ENCODE measurements at regions not wholly inside any gene's neighbourhood (a gene's known extent, or its start where the extent isn't known, plus 50 kb on each side); places are given as distances from the start of the nearest gene placed in this dataset.
"Not testable (repeated sequence)": the region's sequence is repeated elsewhere in the genome, so short reads cannot be mapped to it uniquely, and the experiment has no call there.

DNA sequence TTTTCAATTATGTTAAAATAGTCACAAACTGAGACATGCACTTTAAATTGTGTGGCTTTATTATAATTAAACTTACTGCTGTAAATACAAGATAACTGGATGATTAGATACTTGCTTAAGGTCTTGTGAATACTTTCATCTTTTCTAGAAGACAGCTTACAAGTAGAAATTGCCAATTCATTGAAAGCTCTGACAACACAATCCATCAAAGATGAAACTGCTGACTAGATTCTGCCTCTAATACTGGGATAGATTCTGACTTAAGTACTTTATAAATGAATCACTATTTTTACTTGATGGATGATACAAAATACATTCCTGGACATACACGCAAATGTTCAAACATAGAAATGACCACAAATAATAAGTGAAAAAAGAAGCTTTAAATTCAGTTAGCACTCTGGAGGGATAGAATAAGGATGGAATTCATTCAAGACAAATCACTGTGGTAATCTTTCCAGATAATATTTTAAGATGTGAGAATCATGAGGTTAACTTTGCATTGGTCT lies 876.8 kb downstream of the RPS29 start:
- no peak for DNase-seq (ENCODE audit: low spot score)

DNA sequence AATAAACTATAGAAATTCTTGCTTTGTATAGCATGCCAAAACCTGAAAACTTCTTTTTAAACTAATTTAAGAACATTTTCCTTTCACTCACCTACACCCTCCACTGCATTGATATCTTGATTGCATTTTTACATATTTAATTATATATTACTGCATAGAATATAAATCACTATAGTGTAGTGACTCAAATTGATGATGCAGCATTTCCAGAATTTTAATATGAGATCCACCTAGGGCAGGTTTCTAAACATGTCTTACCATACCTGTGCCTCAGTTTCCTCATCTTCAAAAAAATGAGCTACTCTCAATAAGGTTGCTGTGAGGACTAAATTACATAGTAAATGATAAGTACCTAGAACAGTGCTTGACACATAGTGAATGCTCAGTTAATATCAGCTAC lies 881.5 kb downstream of the RPS29 start:
- DNase-seq (ENCODE audit: low spot score) = no peak

DNA sequence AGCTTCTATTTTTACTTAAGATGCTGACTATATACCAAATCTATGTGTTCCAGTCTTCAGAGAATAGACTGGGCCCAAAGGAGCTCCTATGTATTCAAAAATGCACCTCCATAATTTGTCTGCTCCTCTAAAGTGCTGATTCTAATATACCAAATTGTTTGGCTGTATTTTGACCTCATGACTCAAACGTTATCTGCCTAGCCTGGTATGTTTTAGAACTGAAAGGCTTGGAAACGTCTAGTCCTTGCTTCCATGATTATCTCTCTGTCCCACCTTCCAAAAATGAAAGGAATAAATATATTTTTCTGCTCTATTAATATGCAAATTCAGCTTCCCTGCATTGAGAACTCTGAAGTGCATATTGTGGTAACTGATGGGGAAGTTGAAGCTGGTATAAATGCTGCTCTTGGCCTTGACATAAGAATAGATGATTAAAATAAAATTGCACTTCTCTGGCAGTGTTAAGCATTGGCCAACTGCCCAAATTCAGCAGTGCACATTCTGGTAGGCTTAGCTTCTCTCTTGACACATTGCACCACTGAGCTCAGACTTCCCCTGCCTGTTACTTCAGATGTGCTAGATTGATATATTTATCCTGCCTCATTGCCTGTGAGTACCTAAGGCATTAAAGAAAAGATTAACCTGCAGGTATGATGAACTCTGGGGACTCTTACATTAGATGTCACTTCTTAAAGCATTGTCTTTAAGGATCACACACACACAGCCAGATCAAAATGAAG lies 882.3 kb downstream of the RPS29 start:
- no peak for DNase-seq (ENCODE audit: low spot score)

DNA sequence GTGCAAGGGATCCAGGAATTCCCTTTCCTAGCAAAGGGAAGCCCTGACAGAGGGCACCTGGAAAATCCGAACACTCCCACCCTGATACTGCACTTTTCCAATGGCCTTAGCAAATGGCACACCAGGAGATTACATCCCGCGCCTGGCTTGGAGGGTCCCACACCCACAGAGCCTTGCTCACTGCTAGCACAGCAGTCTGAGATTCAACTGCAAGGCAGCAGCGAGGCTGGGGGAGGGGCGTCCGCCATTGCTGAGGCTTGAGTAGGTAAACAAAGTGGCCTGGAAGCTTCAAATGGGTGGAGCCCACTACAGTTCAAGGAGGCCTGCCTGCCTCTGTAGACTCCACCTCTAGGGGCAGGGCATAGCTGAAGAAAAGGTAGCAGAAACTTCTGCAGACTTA lies 888.8 kb downstream of the RPS29 start:
- DNase-seq (ENCODE audit: low spot score) = not testable (repeated sequence)

DNA sequence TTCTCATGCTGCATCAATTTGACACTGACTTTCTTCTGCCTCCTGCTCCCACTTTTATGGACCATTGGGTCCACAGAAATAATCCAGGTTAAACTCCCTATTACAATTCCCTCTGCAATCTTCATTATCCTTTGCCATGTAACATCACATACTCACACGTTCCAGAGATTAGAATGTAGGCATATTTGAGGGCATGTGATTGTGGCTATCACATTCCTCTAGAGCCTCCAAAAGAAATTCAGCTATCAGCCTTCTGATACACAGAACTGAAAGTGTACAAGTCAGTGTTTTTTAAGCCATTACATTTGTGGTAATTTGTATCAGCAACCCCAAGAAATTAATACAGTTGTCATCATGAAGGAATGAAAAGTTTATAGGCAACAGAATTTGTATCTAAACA lies 892.4 kb downstream of the RPS29 start:
- no peak for DNase-seq (ENCODE audit: low spot score)

DNA sequence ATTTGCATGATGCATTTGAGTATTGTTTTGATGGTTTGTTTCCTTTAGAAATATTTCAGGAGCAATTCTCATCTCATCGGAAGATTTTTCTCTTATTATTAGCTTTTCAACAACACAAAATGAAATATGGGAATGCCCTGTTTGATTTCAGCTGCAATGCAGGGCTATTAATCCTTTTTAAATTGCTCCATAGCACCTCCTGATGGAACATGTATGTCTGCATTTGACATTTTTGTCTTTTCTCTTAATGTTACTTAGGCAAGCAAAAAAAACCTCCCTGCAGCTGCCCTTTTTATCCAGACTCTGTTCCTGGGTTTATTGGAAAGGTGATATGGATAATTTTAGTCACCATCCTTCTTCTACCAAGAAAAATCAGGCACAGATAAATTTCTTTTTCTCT lies 895.8 kb downstream of the RPS29 start:
- peak; percentile 2 for DNase-seq (ENCODE audit: low spot score)

DNA sequence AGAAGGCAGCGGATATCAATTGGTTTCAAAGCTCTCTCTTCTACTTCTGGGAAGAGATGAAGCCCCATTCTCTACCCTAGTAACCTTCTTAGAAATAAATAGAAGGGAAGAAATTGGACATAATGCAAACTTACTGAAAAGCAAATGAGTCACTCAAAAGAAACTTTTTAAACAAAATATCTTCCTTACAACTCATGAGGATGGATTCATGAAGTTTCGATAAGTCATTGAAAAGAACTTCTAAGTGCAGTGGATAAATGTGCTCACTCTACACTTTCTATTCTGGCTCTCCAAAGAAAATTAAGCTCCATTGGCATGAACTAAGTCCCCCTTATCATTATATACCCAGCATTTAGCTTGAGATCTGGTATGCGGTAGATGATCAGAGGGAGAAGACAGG lies 899.5 kb downstream of the RPS29 start:
- no peak for DNase-seq (ENCODE audit: low spot score)

DNA sequence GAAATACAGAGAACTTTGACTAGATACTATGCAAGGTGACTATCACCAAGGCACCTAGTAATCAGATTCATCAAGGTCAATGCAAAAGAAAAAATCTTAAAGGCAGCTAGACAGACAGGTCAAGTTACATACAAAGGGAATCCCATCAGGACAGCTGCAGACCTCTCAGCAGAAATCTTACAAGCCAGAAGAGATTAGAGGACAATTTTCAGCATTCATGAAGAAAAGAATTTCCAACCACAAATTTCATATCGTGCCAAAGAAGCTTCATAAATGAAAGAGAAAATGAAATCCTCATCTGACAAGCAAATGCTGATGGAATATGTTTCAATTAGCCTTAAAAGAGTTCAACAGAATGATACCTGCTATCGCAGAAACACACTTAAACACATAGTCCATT lies 913.7 kb downstream of the RPS29 start:
- no peak for DNase-seq (ENCODE audit: low spot score)

DNA sequence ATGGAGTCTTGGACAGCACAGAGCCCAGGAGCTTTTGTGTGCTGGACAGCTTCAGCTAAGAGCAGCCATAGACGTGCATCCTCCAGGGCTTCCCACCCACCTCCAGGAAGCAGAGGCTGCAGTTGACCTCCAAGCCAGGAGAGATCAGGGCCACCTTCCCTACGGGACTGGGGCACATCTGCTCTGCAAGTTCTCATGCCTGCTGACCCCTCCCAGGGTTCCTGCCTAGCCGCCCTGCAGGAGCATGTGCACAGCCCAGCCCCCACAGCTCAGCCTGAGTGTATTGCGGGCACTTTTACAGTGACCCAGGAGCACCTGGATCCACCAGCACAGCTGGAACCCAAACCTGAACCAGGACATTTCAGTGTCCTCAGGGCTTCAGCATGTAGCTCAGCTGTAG lies 915.2 kb downstream of the RPS29 start:
- DNase-seq (ENCODE audit: low spot score) = no peak

DNA sequence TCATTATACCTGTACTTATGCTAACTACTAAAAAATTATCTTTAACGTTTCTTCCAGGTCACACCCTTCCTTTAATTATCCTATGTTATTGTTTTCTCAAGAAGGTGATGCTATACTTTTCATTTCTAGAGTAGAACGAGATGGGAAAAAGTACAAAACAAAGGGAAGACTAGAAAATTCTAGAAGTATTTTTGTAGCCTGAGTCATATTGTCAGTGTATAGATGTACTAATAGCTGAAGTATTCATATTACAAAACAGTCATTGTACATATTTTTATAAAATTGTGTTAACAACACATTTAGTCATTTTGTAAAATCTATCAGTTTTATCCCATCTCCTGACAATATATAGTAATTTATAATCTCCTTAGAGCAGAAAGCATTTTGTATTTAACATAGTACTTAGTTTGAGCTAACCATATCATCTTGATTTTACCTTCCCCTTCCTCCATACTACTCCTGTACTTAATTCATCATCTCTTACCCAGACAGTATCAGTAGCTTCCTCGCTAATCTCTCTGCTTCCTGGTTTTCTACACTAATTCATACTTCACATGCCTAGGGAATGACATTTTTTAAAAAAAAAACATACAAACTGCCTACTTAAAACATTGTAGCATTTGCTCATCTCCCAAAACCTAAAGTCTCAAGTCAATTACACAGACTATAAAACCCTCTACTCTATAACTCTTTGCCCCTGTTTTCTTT lies 920.9 kb downstream of the RPS29 start:
- DNase-seq (ENCODE audit: low spot score) = no peak

DNA sequence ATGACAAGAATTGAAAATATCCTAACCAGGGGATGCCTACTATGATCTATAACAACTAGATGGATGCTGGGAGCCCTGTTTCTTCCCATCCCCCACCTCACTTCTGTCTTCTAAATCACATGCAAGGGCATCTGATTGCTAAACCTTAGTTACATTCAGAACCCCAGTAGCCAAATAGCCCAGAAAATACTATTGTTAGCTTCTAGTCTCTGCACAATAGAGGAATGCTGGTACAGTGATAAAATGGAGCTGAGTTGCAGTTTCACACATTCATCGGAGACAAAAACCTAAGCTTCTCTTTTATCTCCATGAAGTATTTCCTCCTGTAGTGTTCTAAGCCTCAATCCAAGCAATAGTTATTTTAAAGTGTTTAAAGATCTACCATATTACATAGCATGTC lies 942.9 kb downstream of the RPS29 start:
- no peak for DNase-seq (ENCODE audit: low spot score)

DNA sequence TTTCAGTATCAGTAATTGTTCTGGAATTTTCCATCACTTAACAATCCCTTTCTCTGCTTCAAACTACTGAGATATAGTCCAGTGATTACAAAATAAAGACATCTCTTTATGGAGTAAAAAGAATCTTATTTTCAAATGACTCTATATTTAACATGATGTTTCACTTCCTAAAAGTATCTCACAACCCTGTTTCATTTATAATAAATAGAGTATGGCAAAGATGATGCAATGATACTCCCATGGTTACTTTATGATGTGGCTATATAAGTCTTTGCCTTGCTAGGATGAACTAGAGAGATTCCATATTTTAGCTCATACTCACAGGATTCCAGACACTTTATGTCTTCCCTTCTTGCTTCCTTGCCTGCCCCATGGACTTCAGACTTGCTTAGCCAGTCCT lies 953.5 kb upstream of the MDGA2 start:
- no peak for DNase-seq (ENCODE audit: low spot score)

DNA sequence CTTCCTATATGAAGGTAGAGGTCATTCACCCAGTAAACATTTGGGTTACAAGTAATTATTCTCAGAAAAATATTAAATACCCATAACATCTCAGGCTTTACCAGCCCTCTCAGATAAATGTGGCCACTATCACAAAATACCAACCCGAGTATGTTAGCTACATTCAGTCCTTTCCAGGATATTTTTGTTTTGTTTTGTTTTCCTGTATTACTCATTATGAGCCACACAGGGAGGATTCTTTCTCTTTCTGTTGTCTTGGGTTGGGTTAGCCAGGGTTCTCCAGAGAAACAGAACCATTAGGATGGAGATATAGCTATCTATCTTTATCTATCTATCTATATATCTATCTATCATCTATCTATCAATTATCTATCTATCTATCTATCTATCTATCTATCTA lies 947.6 kb upstream of the MDGA2 start:
- DNase-seq (ENCODE audit: low spot score) = no peak

DNA sequence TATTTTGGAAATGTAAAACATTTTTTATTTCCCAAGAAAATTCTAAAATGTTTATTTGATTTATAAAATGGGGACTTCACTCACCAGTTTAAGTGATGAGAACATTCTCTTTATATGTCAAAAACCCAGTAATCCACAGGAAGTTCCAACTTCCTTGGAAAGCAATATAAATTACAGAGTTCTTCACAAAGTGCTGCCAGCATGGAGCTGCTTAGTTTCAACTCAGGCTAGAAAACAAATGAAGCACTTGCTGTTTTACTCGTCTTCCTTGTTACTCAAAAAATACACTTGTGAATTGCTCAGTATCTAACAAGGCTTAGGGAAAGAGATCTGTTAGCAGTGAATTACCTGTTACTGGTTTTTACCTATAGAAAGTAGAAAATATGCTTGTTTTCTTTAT lies 942.7 kb upstream of the MDGA2 start:
- DNase-seq (ENCODE audit: low spot score) = no peak

DNA sequence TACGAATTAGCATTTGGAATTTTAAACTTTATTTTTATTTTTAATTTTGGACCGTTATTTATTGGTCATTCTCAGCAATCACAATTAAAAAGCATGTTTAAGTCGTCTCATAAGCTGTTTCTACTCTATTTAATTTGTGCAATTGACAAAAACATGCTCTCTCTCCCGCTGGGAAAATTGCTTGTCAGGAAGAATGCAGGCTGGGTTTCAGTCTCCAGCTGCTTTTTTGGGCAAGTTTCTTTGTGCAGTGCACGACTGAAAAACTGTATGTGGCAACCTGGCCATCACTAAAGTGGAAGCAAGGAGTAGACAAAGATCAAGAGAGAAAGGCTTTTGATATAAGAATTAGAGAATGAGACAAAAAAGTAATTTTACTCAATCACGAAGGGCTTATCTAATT lies 941.5 kb upstream of the MDGA2 start:
- no peak for DNase-seq (ENCODE audit: low spot score)

DNA sequence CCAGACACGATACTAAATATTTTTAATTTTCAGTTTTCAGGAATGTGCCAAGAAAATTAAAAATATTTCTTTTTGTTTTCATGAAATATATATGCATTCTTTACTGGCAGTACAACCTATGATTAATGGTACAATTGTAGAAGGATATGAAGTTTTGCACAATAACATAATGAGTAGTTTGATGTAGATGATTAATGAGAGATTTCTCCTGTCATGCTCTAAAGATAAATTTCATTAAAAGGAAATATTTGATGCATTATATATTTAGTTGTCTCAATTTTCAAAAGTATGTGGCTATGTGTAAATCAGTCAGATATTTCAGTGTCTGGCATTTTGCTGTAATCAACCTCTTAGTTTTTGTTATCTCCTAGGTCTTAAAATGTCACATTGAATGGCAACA lies 940.2 kb upstream of the MDGA2 start:
- DNase-seq (ENCODE audit: low spot score) = no peak

DNA sequence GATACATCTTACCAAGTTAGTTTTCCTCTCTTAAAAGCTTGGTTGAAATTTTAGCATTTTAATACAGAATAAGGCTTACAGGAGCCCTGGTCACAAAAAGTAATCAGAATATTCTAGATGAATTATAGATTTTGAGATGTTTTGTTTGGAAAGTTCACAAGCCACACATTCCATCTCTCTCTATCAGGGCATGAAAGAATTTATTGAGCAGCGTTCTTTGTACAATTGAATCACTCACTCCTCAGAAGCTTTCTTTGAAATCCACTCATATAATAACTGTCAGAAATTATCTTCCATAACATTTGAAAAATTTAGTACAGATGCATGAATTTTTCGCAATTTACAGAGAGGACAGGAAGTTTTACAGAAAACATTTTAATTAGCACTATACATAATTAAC lies 938.6 kb upstream of the MDGA2 start:
- DNase-seq (ENCODE audit: low spot score) = no peak

DNA sequence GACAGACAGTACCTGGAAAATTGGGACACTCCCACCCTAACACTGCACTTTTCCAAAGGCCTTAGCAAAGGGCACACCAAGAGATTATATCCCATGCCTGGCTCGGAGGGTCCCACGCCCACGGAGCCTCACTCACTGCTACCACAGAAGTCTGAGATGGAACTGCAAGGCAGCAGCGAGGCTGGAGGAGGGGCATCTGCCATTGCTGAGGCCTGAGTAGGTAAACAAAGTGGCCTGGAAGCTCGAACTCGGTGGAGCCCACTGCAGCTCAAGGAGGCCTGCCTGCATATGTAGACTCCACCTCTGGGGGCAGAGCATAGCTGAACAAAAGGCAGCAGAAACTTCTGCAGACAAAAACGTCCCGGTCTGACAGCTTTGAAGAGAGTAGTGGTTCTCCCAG lies 931.6 kb upstream of the MDGA2 start:
- not testable (repeated sequence) for DNase-seq (ENCODE audit: low spot score)

DNA sequence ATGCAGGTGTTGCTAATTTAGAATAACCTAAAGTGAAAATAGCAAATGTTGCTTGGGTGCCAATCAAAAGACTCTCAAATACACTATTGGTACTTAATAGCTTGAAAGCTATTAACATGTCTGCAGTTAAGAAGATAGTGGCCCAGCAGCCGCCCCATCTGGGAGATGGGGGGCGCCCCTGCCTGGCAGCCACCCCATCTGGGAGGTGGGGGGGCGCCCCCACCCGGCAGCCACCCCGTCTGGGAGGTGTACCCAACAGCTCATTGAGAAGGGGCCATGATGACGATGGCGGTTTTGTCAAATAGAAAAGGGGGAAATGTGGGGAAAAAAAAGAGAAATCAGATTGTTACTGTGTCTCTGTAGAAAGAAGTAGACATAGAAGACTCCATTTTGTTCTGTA lies 923.1 kb upstream of the MDGA2 start:
- no peak for DNase-seq (ENCODE audit: low spot score)

DNA sequence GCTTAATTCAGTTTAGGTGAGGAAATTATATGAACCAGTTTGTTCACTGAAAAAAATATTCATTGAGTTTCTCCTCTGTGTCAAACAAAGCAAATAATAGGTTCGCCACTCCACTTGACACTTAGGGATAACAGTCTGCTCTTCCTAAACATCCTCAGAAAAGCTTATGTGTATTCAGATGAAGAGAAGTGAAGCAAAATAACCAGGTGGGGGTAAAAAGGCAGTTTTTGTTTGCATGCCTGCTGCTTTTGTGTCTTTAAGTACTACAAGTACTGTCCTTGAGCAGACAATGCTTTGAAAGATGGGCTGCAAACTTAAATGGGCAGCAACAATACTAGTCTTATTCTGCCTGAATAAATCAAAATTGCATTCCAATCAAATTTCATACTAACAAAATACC lies 910.7 kb upstream of the MDGA2 start:
- DNase-seq (ENCODE audit: low spot score) = no peak

DNA sequence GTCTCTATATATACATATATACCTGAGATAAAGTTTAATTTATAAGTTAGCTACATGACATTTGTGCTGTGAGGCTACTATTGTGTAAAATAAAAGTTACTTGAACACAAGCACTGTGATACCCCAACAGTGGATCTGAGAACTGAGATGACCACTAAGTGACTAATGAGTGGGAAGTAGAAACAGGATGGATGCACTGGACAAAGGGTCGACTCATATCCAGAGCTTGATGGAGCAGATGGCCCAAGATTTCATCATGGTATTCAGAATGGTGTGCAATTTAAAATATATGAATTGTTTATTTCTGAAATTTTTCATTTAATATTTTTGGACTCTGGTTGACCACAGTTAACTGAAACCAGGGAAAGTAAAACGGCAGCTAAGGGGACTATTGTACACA lies 908.6 kb upstream of the MDGA2 start:
- peak; percentile 9 for DNase-seq (ENCODE audit: low spot score)

DNA sequence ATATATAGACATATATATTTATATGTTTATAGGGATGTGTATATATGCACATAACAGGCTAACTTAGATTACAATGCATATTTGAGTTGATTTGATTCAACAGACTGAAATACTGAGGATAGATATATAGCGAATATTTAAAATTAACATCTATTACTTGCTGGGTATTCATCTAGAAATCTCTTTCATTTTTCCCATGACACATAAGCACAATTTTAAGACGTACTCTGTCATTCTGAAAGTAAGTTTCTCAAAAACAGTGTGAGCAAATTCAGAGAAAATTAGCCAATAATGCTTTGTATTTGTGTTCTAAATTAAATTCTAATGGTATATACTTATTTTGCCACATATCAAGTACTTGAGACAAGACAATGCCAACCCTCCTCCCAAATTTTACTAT lies 907.5 kb upstream of the MDGA2 start:
- DNase-seq (ENCODE audit: low spot score) = no peak

DNA sequence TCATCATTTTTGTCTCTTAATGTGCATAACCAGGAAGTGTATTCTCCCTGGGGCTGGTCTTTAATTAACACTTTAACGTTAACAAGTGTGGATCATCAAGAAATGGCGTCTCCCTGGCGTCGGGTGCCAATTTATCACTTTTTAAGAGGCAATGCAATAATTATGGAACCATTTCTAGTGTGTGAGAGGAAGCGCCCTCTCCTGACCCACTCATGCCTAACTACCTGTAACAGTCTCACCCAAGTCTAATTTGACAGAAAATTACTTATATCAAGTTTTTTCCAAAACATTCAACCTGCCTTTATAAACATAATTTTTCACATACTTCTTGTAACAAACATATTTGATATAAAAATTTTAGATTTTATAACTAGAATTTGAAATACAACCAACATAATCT lies 905.3 kb upstream of the MDGA2 start:
- DNase-seq (ENCODE audit: low spot score) = no peak

DNA sequence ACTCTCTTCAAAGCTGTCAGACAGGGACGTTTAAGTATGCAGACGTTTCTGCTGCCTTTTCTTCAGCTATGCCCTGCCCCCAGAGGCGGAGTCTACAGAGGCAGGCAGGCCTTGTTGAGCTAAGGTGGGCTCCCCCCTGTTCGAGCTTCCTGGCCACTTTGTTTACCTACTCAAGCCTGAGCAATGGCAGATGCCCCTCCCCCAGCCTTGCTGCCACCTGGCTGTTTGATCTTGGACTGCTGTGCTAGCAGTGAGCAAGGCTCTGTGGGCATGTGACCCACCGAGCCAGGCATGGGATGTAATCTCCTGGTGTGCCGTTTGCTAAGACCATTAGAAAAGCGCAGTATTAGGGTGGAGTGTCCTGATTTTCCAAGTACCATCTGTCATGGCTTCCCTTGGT lies 900.4 kb upstream of the MDGA2 start:
- no peak for DNase-seq (ENCODE audit: low spot score)
